GM23338 (cell line): ENCODE measurements at regions not wholly inside any gene's neighbourhood (a gene's known extent, or its start where the extent isn't known, plus 50 kb on each side); places are given as distances from the start of the nearest gene placed in this dataset.

Experiments
- ATAC-seq: fragments of 200-7000 bp; cut with Tn5 transposase; 3 replicates; pipeline ENCODE4 v1.9.1; 2020
- DNase-seq: peaks from one replicate; pipeline ENCODE4 v3.0.0-alpha.2; 2015; ENCODE audit warnings: low spot score
- H2AFZ ChIP-seq: fragments of 200-600 bp; sonication (generic); 2 replicates; pipeline ENCODE4 v1.8.0; 2016; ENCODE audit warnings: antibody characterized with exemption, mild to moderate bottlenecking, moderate library complexity
- H3F3A ChIP-seq: fragments of 200-600 bp; sonication (generic); replicated peaks from 2 replicates; pipeline ENCODE4 v1.8.0; 2017; ENCODE audit warnings: antibody characterized with exemption, mixed run types, low read depth
- H3K27ac ChIP-seq: fragments of 200-600 bp; sonication (generic); 2 replicates; pipeline ENCODE4 v1.6.1; 2016; ENCODE audit warnings: low read depth
- H3K27me3 ChIP-seq: fragments of 200-600 bp; sonication (generic); 2 replicates; pipeline ENCODE4 v1.8.0; 2016; ENCODE audit warnings: mild to moderate bottlenecking, mixed run types, moderate library complexity; ENCODE audit not compliant: insufficient read depth
- H3K36me3 ChIP-seq: fragments of 200-600 bp; sonication (generic); 2 replicates; pipeline ENCODE4 v1.8.0; 2016; ENCODE audit warnings: mild to moderate bottlenecking; ENCODE audit not compliant: insufficient read depth
- H3K4me1 ChIP-seq: fragments of 200-600 bp; sonication (generic); 2 replicates; pipeline ENCODE4 v1.8.0; 2016; ENCODE audit warnings: mild to moderate bottlenecking, moderate library complexity; ENCODE audit not compliant: insufficient read depth
- H3K4me2 ChIP-seq: fragments of 200-600 bp; sonication (generic); 2 replicates; pipeline ENCODE4 v1.7.1; 2017; ENCODE audit warnings: mixed run types
- H3K4me3 ChIP-seq: fragments of 200-600 bp; sonication (generic); 2 replicates; pipeline ENCODE4 v1.6.1; 2016; ENCODE audit warnings: mixed run types
- H3K79me2 ChIP-seq: fragments of 200-600 bp; sonication (generic); replicated peaks from 2 replicates; pipeline ENCODE4 v1.8.0; 2017; ENCODE audit warnings: mild to moderate bottlenecking; ENCODE audit not compliant: insufficient read depth
- H3K9me2 ChIP-seq: fragments of 200-600 bp; sonication (generic); 2 replicates; pipeline ENCODE4 v1.8.0; 2017; ENCODE audit not compliant: insufficient read depth
- H4K20me1 ChIP-seq: fragments of 200-600 bp; sonication (generic); replicated peaks from 2 replicates; pipeline ENCODE4 v1.8.0; 2017; ENCODE audit warnings: mild to moderate bottlenecking; ENCODE audit not compliant: insufficient read depth
- H3K27ac Mint-ChIP-seq: 2 replicates; pipeline ENCODE4 v1.8.0; 2020; ENCODE audit warnings: inconsistent platforms, mild to moderate bottlenecking, moderate library complexity, mixed read lengths
- H3K27me3 Mint-ChIP-seq: 3 replicates; pipeline ENCODE4 v1.8.0; 2022; ENCODE audit warnings: low read depth, mild to moderate bottlenecking, moderate library complexity, mixed read lengths, inconsistent platforms; ENCODE audit not compliant: insufficient read depth, poor library complexity
- H3K36me3 Mint-ChIP-seq: 3 replicates; pipeline ENCODE4 v1.8.0; 2021; ENCODE audit warnings: low read depth, mild to moderate bottlenecking, inconsistent platforms, moderate library complexity, mixed read lengths
- H3K4me1 Mint-ChIP-seq: 3 replicates; pipeline ENCODE4 v1.8.0; 2020; ENCODE audit warnings: mild to moderate bottlenecking, inconsistent platforms, mixed read lengths
- H3K4me3 Mint-ChIP-seq: 3 replicates; pipeline ENCODE4 v1.8.0; 2021; ENCODE audit warnings: moderate library complexity, mild to moderate bottlenecking, inconsistent platforms, mixed read lengths
- H3K9me3 Mint-ChIP-seq: 3 replicates; pipeline ENCODE4 v1.8.0; 2020; ENCODE audit warnings: moderate library complexity, mild to moderate bottlenecking, inconsistent platforms, mixed read lengths
- CREB1 ChIP-seq: fragments of 250-450 bp; sonication (Bioruptor Pico); IDR thresholded peaks from 2 replicates; pipeline ENCODE4 v1.5.0; 2020; ENCODE audit warnings: low read depth, mild to moderate bottlenecking, moderate library complexity
- CTCF ChIP-seq, 2 experiments: fragments of 200-600 bp in 1 of 2; sonication (generic) in 1 of 2; conservative IDR thresholded peaks; 2 replicates each; pipeline versions ENCODE4 v1.5.1 to v1.6.1; 2016 to 2017; ENCODE audit warnings: antibody characterized with exemption in 2 of 2, low read depth in 2 of 2, mild to moderate bottlenecking in 2 of 2, moderate library complexity in 1 of 2
- ETS1 ChIP-seq: IDR thresholded peaks from 2 replicates; pipeline ENCODE4 v1.6.1; 2016; ENCODE audit warnings: antibody characterized with exemption
- EZH2 ChIP-seq: fragments of 200-600 bp; sonication (generic); IDR thresholded peaks from one replicate; pipeline ENCODE4 v1.8.0; 2017; ENCODE audit warnings: antibody characterized with exemption, mild to moderate bottlenecking, low read depth; ENCODE audit not compliant: unreplicated experiment
- EZH2phosphoT487 ChIP-seq: fragments of 200-600 bp; sonication (generic); IDR thresholded peaks from one replicate; pipeline ENCODE4 v1.8.1; 2018; ENCODE audit warnings: antibody characterized with exemption; ENCODE audit not compliant: unreplicated experiment
- JUNB ChIP-seq: IDR thresholded peaks from one replicate; pipeline ENCODE4 v1.6.1; 2016; ENCODE audit warnings: antibody characterized with exemption; ENCODE audit not compliant: unreplicated experiment
- NANOG ChIP-seq: IDR thresholded peaks from 2 replicates; pipeline ENCODE4 v1.6.1; 2016; ENCODE audit warnings: antibody characterized with exemption, borderline replicate concordance
- POLR2AphosphoS5 ChIP-seq: IDR thresholded peaks from 2 replicates; pipeline ENCODE4 v1.6.1; 2016; ENCODE audit warnings: antibody characterized with exemption, low read depth
- REST ChIP-seq: IDR thresholded peaks from one replicate; pipeline ENCODE4 v1.6.1; 2018; ENCODE audit warnings: antibody characterized with exemption; ENCODE audit not compliant: unreplicated experiment
- STAT1 ChIP-seq: IDR thresholded peaks from one replicate; pipeline ENCODE4 v1.6.1; 2016; ENCODE audit warnings: antibody characterized with exemption; ENCODE audit not compliant: unreplicated experiment
- ZNF114 ChIP-seq: fragments of 250-450 bp; sonication (Bioruptor Pico); IDR thresholded peaks from 2 replicates; pipeline ENCODE4 v1.5.0; 2020; ENCODE audit warnings: mild to moderate bottlenecking, moderate library complexity
- ZNF331 ChIP-seq: fragments of 250-450 bp; sonication (Bioruptor Pico); IDR thresholded peaks from 2 replicates; pipeline ENCODE4 v1.5.0; 2020; ENCODE audit warnings: low read depth, mild to moderate bottlenecking, moderate library complexity
- TF ChIP-seq, protein P1 (sequence below): fragments of 250-450 bp; sonication (Bioruptor Pico); IDR thresholded peaks from 2 replicates; pipeline ENCODE4 v1.5.0; 2020; ENCODE audit warnings: mild to moderate bottlenecking, moderate library complexity

DNA sequence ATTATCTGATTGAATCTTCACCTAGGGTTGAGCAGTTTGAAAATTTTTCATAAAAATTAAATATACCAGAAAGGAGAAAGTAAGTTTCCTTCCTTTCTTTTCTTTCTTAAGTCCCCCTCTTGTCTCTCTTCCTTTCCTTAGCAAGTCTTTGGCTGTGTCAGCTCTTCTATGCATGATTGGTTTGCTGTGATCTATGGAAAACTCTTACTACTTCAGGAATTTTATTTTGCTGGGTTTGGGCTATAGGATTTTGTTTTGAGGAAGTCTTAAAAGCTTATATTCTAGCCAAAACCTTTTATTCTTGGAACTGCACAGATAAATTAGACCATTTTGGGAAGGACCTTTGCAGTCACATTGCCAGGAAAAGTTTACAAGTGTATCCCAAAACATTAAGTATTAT is 173.4 kb upstream of the CITED2 start:
- no peak for TF ChIP-seq ETS1
- no peak for TF ChIP-seq POLR2AphosphoS5
- TF ChIP-seq CREB1 (CRISPR knock-in tag): no peak
- TF ChIP-seq EZH2phosphoT487: no peak
- no peak for TF ChIP-seq NANOG
- no peak for TF ChIP-seq JUNB
- TF ChIP-seq EZH2: no peak
- TF ChIP-seq ZNF114 (CRISPR knock-in tag): no peak
- TF ChIP-seq STAT1: no peak
- TF ChIP-seq ZNF331 (CRISPR knock-in tag): no peak
- TF ChIP-seq, protein P1, sequence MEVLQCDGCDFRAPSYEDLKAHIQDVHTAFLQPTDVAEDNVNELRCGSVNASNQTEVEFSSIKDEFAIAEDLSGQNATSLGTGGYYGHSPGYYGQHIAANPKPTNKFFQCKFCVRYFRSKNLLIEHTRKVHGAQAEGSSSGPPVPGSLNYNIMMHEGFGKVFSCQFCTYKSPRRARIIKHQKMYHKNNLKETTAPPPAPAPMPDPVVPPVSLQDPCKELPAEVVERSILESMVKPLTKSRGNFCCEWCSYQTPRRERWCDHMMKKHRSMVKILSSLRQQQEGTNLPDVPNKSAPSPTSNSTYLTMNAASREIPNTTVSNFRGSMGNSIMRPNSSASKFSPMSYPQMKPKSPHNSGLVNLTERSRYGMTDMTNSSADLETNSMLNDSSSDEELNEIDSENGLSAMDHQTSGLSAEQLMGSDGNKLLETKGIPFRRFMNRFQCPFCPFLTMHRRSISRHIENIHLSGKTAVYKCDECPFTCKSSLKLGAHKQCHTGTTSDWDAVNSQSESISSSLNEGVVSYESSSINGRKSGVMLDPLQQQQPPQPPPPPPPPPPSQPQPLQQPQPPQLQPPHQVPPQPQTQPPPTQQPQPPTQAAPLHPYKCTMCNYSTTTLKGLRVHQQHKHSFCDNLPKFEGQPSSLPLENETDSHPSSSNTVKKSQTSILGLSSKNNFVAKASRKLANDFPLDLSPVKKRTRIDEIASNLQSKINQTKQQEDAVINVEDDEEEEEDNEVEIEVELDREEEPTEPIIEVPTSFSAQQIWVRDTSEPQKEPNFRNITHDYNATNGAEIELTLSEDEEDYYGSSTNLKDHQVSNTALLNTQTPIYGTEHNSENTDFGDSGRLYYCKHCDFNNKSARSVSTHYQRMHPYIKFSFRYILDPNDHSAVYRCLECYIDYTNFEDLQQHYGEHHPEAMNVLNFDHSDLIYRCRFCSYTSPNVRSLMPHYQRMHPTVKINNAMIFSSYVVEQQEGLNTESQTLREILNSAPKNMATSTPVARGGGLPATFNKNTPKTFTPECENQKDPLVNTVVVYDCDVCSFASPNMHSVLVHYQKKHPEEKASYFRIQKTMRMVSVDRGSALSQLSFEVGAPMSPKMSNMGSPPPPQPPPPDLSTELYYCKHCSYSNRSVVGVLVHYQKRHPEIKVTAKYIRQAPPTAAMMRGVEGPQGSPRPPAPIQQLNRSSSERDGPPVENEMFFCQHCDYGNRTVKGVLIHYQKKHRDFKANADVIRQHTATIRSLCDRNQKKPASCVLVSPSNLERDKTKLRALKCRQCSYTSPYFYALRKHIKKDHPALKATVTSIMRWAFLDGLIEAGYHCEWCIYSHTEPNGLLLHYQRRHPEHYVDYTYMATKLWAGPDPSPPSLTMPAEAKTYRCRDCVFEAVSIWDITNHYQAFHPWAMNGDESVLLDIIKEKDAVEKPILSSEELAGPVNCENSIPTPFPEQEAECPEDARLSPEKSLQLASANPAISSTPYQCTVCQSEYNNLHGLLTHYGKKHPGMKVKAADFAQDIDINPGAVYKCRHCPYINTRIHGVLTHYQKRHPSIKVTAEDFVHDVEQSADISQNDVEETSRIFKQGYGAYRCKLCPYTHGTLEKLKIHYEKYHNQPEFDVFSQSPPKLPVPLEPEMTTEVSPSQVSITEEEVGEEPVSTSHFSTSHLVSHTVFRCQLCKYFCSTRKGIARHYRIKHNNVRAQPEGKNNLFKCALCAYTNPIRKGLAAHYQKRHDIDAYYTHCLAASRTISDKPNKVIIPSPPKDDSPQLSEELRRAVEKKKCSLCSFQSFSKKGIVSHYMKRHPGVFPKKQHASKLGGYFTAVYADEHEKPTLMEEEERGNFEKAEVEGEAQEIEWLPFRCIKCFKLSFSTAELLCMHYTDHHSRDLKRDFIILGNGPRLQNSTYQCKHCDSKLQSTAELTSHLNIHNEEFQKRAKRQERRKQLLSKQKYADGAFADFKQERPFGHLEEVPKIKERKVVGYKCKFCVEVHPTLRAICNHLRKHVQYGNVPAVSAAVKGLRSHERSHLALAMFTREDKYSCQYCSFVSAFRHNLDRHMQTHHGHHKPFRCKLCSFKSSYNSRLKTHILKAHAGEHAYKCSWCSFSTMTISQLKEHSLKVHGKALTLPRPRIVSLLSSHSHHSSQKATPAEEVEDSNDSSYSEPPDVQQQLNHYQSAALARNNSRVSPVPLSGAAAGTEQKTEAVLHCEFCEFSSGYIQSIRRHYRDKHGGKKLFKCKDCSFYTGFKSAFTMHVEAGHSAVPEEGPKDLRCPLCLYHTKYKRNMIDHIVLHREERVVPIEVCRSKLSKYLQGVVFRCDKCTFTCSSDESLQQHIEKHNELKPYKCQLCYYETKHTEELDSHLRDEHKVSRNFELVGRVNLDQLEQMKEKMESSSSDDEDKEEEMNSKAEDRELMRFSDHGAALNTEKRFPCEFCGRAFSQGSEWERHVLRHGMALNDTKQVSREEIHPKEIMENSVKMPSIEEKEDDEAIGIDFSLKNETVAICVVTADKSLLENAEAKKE (CRISPR knock-in tag): no peak
- TF ChIP-seq REST: no peak
- no peak for TF ChIP-seq CTCF (conservative IDR thresholded peaks at IDR 0.05; ENCODE audit: low read depth in 2 of 2)
- Histone ChIP-seq H3K27me3 (no peaks in the 10 kb centered on the region), H3K4me3 (no peak overlapping the region), H3F3A (no peaks in the 10 kb centered on the region), H4K20me1 (no peaks in the 10 kb centered on the region), H3K27ac (no peak overlapping the region), H3K4me2 (no peak overlapping the region), H3K4me1 (peaks cover 16% of the 10 kb centered on the region), H3K36me3 (no peaks in the 10 kb centered on the region), H3K79me2 (no peaks in the 10 kb centered on the region), H2AFZ (no peak overlapping the region), H3K9me2 (peaks cover 9% of the 10 kb centered on the region; the same call in 1 of the 2 replicates)
- DNase-seq (no peak), ATAC-seq (no peak)
- H3K27me3 Mint-ChIP-seq: no peaks in the 10 kb centered on the region
- no peaks in the 10 kb centered on the region for H3K9me3 Mint-ChIP-seq
- H3K4me3 Mint-ChIP-seq: no peak overlapping the region
- H3K4me1 Mint-ChIP-seq: peaks cover 27% of the 10 kb centered on the region; the same call in 2 of the 3 replicates
- no peak overlapping the region for H3K27ac Mint-ChIP-seq
- H3K36me3 Mint-ChIP-seq: no peaks in the 10 kb centered on the region
